Umbilical cord (tissue), 1 donor: ENCODE measurements at regions not wholly inside any gene's neighbourhood (a gene's known extent, or its start where the extent isn't known, plus 50 kb on each side); places are given as distances from the start of the nearest gene placed in this dataset.
A peak's percentile ranks its signal among the peaks of the same experiment; 100 is the strongest.
"Not testable (repeated sequence)": the region's sequence is repeated elsewhere in the genome, so short reads cannot be mapped to it uniquely, and the experiment has no call there.

Source experiments
- DNase-seq: peaks from one replicate; pipeline ENCODE4 v3.0.0-alpha.2; 2015; ENCODE audit warnings: low spot score

DNA sequence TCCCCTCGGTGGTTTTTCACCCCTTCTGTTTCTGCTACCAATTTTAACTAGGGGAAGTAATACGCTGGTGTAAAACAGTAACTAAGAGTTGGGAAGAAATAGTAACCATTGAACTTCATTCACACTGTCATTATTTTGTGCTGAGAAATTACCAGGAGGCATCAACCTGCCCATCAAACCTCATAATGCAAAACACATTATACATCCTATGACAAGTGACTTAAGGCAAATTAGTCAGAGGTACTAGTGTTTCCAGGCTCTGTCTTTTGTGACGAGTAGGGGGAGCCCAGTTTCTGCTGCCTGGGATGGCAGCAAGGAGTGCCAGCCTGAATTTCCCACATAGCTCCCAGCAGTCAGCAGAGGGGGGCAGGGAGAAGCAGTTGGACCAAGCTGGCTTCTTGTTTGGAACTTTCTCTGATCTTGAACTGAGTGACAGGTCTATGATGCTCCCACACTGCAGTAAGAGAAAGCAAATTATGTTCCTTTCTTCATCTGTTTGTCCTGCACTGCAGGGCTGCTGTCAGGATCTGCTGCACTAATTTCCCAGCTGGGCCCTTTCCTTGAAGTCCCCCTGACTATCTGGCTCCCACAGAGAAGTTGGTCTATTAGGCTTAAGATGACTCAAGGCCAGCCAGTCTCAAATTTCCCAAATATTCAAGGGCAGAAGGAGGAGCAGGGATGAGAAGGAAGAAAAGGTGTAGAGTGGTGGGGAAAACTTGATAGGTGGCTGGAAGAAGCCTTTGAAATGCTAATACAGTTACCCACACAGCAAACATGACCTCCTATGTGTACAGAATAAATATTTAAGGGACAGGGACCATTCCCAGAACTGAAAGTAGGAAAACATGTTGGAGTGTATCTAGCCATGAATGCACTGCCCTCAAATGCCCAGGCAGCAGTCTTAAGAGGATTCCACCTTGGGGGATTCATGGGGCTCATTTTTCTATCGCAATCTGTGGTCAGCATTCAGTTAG, 322.8 kb downstream of the SEC16B start:
- DNase-seq = no peak

DNA sequence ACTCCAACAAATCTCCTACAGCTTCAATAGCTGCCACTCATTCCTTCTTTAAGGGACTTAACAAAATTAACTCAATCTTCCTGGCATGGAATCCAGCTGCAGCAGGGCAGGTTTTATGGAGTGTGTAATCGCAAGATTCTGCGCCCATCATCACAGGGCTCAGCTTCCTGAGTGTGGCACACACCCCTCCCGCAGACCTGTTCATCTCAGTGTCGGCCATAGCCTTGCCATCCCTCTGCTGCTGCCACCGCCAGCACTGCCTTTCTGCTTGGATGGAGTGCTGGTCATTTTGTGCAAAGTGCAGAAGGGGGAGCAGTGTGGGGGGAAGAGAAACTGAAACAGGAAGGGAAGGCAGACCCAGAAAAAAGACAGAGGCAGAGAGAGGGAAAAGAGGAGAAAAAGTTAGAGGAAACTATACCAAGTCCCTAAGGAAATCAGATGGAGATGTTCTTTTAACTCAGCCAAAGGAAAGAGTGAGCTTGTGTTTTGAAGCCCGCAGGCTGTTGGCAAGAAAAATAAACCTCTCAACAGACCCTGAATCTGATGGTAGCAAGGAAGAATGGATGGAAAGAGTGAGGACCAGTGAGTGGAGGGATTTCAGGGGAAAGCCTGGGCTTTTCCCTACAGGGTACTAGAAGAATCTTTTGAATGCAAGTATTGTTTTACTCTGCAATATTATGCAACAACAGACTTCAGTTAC, 324.2 kb downstream of the SEC16B start:
- DNase-seq = no peak

DNA sequence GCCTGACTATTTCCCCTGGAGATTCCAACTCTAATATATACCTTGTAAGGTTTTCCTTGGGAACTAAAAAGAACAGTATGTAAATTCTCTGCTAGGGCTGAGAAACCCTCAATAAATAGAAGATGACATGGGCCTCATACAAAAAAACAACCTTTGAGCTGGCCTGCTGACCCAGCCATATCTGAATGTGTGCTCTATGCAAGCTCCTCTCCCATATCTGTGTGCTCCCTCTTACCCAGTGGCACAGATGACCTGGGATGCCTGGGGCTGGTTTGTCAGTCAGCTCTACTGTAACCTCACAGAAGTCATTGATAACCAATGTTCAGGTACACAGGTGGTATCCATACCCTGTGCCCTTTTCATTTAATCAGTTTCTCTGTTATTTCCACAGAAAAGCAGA, 329.2 kb downstream of the SEC16B start:
- no peak for DNase-seq

DNA sequence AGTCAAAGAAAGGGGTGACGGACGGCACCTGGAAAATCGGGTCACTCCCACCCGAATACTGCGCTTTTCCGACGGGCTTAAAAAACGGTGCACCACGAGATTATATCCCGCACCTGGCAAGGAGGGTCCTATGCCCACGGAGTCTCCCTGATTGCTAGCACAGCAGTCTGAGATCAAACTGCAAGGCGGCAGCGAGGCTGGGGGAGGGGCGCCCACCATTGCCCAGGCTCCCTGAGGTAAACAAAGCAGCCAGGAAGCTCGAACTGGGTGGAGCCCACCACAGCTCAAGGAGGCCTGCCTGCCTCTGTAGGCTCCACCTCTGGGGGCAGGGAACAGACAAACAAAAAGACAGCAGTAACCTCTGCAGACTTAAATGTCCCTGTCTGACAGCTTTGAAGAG, 335.7 kb downstream of the SEC16B start:
- DNase-seq = not testable (repeated sequence)

DNA sequence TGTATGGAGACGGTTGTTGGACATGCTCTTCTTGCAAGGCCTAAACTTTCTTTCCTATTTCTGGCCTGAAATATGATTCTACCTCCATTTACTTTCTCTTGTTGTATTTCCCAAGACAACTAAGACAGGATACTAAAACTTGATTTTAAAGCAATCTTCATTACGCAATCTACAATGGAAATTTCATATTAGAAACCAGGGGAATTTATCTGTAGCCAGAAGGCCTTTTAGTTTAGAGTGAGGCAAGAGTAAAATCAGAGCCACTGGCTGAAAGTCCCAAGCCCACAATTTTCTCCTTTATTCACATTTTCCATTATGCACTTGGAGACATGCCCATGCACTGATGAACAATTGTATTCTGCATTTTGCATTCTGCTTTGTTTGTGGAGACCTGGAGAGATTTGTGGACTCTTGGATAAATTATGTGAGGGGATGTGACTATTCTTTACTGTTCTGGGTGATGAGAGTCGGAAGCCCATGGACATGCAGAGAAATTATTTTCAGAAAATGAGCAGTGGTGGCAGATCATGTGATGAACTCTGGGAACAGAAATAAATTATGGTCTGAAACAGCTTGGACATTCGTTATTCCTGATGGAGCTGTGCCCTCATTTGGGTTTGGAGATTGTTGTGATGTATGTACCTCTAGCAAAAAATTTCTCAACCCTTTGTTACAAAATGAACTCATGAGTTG, 336.8 kb downstream of the SEC16B start:
- no peak for DNase-seq

DNA sequence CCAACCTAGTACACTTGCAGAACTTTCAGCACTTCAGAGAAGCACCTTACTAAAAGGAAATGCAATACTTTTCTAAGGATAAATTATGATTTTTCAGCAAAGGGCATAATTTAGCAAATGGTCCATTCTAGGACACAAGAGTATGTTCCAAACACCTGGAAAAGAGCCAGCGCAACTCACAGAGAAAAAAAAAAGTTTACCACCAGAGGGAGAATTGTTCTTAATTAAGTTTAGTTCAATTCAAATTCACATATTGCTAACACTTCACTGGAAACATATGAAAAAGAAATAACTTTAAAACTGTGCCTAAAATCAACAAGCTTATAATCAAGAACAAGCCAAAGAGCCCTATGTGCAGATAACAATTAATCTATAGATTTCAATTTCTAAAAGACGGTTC, 338.1 kb downstream of the SEC16B start:
- DNase-seq = no peak

DNA sequence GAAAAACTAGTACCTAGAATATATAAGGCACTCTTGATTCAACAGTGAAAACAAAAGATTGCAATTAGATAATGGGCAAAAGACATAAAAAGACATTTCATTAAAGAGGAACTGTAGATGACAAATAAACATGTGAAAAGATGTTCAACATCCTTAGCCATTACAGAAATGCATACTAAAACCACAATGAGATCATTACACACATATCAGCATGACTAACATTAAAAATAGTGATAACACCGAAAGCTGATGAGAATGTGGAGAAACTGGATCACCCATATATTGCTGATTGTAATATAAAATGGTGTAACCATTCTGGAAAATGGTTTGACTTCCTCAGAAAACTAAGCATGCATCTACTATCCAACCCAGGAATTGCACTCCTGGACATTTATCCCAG, 340.3 kb downstream of the SEC16B start:
- no peak for DNase-seq

DNA sequence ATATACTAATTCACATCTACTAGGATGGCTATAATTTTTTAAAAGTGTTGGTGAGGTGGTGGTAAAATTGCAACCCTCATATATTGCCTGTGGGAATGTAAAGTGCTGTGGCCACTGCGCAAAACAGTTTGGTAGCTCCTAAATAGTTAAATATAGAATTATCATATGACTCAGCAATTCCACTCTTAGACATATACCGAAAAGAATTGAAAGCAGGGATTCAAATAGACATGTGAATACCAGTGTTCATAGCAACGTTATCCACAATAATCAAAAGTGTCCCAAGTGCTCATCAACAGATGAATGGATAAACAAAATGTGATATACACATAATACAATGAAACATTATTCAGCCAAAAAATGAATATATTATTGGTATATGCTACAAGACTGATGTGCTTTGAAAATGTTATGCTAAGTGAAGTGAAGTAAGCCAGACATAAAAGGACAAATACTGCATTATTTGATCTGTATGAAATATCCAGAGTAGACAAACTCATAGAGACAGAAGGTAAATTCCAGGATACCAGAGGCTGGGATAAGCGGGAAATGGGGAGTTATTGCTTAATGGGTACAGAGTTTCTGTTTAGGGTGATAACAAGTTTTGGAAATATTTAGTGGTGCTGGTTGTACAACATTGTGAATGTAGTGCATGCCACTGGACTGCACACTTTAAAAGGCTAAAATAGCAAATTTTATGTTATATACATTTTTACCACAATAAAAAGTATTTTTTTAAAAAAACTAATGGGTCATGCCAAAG, 342.5 kb downstream of the SEC16B start:
- no peak for DNase-seq

DNA sequence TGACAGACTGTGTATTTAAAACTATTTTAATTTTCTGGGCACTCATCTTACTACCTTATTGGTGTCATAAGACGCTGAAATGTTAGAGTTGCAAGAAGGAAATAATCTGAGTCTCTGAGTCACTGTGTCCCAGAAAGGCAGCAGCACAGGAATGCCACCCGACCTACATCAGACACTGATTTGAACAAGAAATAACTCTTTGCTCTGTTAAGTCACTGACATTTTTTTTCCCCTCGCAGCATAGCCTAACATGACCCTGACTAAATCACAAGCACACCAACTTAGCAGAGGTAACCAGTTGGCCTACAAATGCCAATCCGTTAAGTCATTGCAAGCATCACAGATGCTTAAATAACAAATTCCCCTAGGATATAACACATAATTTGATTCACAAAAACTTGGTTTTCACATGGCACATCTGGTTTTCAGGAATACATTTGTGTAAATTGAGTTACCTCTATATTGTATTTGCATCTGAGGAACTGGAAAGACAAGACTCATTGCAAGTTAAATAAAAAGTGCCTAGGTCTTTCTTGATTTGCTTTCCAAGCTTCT, 349.1 kb downstream of the SEC16B start:
- peak; percentile 44 for DNase-seq

DNA sequence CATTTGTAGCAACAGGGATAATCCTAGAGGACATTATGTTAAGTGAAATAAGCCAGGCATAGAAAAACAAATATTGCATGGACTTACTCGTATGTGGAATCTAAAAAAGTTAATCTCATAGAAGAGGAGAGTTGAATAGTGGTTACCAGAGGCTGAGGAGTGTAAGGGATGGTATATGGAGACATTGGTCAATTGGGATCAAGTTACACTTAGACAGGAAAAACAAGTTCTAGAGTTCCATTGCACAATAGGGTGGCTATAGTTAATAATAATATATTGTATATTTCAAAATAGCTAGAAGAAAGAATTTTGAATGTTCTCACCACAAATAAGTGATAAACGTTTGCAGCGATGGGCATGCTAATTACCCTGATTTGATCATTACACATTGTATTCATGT, 354.6 kb downstream of the SEC16B start:
- no peak for DNase-seq

DNA sequence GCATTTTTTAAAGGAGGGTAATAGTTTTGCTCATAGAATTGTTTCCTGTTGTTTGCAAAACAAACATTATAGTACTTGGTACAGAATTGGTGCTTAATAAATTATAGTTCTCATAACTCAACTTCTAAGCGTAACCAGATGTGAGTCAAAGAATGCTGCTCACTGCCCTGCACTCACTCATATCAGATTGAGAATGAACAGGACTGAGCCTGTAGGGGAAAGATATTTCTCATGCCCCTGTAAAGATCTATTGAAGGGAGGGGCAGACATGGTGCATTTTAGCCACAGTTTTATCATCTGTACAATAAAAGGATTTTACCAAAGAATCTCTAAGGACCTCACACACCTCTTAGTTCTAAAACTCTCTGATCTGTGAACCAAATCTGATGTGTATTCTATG, 358.5 kb downstream of the SEC16B start:
- DNase-seq = peak; percentile 78

DNA sequence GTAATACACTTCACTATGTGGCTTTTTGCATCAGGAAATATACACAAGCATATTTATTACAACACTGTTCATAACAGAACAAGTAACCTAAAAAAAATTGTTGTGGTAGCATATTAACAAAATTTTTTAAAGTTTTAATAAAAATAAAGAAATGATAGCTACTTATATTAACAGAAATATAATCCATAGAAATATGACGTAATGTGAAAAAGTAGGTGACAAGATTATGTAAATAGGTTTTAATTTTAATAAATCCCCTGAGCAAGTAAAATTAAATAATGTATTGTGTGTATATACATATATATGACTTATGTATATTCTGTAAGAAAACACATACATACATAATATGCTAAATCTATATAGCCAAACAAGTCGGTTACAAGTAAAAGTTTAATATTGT, 359.9 kb downstream of the SEC16B start:
- DNase-seq = no peak

DNA sequence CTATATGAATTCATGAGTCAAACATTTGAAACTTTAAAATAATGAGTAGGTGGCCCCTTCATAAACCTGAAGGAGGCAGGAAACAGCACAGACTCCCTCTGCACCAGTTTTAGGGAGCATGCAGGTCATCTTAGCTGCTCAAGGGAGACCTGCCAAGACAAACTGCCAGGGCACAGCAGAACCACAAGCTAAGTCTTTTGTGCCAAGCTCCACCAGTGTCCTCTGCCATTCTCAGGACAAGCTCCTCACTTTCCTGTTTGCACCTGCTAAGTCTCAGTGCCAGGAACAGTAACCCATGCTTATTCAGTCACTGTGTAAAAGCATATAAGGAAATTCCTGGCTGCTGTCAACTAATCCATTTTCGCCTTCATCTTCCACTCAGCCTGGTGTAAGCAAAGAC, 368.9 kb downstream of the SEC16B start:
- no peak for DNase-seq

DNA sequence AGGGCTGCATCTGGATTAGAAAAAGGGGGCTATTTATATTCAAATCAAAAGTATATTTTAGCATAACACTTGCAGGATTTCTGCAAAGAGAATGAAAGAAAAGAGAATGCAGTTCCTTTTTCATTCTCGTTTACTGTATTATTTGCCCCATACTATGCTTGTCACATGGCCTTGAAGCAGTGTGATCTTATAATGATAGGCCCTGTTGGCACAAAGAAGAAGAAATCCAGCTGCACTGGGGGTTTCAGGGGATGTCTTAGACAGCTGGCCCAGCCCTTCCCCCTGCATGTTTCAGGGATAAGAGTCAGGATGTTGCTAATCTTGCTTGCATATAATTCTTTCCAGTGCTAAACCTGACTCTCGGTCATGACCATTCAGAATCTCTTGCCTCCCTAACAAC, 369.5 kb downstream of the SEC16B start:
- DNase-seq = no peak

DNA sequence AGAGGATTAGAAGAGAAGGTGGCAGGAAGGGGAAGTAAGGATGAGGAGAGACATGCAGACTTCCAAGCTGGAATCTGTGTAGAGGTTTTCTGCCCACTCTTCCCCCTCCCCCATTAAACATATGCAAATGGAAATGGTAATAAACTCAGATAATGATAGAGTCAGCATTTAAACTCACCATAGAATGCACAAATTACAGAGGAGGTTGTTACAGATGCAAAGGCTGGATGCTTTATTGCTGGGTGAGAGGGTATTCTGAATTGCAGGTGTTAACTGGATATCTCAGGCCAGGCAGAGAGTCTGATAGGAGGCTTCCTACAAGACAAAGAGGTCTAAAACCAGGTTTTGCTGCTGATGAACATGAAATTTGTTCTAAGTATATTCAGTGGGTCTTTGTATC, 372.5 kb downstream of the SEC16B start:
- DNase-seq = no peak

DNA sequence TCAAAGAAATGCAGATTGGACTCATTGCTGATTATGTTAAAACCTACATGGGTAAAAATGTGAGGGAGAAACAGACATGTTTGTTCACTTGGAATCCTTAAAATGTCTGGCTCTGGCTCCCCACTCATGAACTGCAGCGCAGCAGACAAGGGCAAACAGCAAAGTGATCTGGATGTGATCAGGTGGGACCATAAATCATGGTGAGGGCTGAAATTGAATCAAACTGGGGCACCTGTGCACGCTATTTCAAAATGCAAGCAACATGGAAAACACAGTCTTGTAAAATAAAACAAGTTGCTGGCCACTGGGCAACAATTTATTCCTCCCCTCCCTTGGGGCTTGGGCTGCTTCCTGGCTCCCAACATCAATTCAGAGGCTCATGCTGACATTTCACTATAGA, 373.4 kb downstream of the SEC16B start:
- DNase-seq = no peak

DNA sequence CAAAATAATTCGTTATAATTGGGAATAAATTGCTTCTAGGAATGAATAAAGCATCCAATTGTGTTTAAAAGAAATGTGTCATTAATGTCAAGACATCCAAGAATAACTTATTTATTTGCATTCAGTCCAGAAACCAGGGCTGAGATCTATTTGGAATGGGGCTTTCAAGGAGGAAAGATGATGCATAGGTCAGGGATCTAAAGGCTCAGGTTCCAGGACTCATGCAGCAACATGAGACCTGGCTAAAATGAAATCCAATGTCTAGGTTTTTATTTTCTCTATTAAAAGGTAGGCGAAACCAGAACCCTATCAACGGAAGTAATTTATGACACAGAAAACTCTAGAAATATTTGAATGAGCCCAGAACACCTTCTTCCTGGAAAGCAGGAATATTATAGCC, 376.8 kb downstream of the SEC16B start:
- no peak for DNase-seq

DNA sequence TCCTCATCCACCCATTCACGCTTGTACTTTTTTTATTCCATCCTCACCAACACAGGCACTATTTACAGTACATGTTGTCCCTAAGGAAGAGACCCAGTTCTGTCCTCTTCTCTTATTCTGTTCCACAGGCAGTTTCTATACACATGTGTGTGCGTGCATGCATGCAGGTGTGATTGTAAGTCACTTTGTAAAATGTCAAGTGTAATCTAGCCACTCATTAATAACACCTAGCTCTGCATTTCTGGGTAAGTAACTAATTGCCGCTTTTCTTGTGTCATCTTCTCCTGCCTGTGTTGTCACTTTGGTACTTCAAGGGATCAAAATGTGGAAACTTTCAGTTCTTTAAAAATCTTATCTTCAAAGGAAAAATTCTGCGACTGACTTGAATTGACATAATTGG, 377.2 kb downstream of the SEC16B start:
- DNase-seq = no peak

DNA sequence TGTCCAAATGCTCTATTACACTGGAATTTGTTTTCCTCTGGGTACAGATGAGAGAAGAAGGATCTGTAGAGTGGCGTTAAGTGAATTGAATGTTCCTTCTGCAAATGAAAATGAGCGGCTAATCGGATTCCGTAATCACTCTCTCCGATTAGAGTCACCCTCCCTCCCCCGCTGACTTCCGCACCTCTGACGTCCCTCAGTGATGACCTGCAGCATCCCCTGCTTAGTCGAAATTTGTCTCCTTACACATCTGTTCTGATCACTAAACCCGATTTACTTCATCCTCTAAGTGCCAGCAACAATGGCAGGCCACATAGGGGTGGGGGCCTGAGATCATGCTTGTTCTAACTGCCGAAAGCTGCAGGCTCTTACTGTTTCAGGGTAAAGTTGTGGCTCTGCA, 378.7 kb downstream of the SEC16B start:
- no peak for DNase-seq

DNA sequence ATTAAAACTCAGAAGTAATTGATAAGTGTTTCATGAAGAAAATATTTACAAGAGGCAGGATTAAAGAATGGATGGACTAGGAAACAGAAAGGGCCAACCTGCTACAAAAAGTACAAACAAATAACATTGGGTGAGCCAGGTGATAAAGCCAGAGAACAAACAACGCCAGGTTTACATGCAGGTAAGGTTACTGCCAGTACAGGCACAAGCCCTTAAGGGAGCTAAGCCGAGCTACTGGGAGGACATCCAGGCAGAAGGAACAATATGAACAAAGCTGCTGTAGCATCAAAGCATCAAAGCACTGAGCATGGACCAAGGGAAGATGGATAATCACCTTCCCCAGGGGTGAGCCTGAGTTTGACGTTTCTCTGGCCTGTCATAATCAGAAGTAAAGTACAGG, 380.7 kb downstream of the SEC16B start:
- no peak for DNase-seq

DNA sequence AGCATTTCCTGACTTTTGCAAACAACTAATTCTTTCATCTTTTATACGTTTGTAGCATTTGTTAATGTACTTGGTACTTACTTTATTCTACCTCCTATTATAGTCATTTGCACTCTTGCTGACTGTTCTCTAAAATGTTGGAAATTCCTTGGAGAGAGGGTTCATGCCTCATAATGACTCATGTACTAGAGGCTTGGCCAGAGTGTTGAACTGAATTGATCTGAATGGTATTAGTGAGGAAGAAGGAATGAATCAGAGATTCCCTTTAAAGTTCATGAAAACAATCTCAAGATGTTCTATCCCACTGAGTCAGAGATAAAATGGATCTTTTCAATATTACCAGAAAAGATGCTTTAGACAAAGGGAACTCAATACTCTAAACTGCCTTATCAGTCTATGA, 383.4 kb downstream of the SEC16B start:
- DNase-seq = peak; percentile 35
